Heart right ventricle (tissue), 16 donors: ENCODE measurements at regions not wholly inside any gene's neighbourhood (a gene's known extent, or its start where the extent isn't known, plus 50 kb on each side); places are given as distances from the start of the nearest gene placed in this dataset.
A peak's percentile ranks its signal among the peaks of the same experiment; 100 is the strongest.

Source experiments
- ATAC-seq, 8 donors: fragments of 200-7000 bp; cut with Tn5 transposase; one replicate each; pipeline ENCODE4 v1.9.1; 2020; ENCODE audit warnings: mild to moderate bottlenecking in 8 of 8, moderate library complexity in 8 of 8, moderate number of reproducible peaks in 1 of 8
- DNase-seq, 2 donors: peaks; one replicate each; pipeline ENCODE4 v3.0.0-alpha.2; 2020
- H3K27ac ChIP-seq, 10 donors: fragments of 200-600 bp; sonication (generic) in 2 of 10; one replicate each; pipeline versions ENCODE4 v1.5.0 to v1.8.0; 2020 to 2022; ENCODE audit warnings: mild to moderate bottlenecking in 3 of 10
- H3K27me3 ChIP-seq, 7 donors: fragments of 200-600 bp; one replicate each; pipeline ENCODE4 v1.8.0; 2021 to 2022; ENCODE audit warnings: mild to moderate bottlenecking in 2 of 7
- H3K36me3 ChIP-seq, 9 donors: fragments of 200-600 bp; sonication (generic) in 1 of 9; one replicate each; pipeline versions ENCODE4 v1.5.0 to v1.8.0; 2020 to 2022; ENCODE audit warnings: mild to moderate bottlenecking in 2 of 9
- H3K4me1 ChIP-seq, 9 donors: fragments of 200-600 bp; sonication (generic) in 1 of 9; one replicate each; pipeline versions ENCODE4 v1.5.0 to v1.8.0; 2020 to 2022; ENCODE audit warnings: mild to moderate bottlenecking in 4 of 9
- H3K4me3 ChIP-seq, 10 donors: fragments of 200-600 bp; sonication (generic) in 2 of 10; one replicate each; pipeline versions ENCODE4 v1.5.0 to v1.8.0; 2020 to 2022; ENCODE audit warnings: mild to moderate bottlenecking in 7 of 10, moderate library complexity in 2 of 10
- H3K9me3 ChIP-seq, 11 donors: fragments of 200-600 bp in 10 of 11; sonication (generic) in 2 of 11; one replicate each; pipeline versions ENCODE4 v1.5.0 to v1.8.0; 2013 to 2022; ENCODE audit warnings: mild to moderate bottlenecking in 2 of 11, control low read depth in 1 of 11, moderate library complexity in 1 of 11
- WGBS, 2 donors: extraction: QIAGEN DNeasy Blood & Tissue Kit; methylation state at CpG; one replicate each; pipeline ENCODE4 v1.1.7; 2013; ENCODE audit warnings: inconsistent platforms in 1 of 2; 5-methylcytosine and 5-hydroxymethylcytosine counted together
- intact Hi-C, 10 donors: fragments of 100-400 bp; cut with DNase I; formaldehyde crosslinking; loops; one replicate each; pipeline versions ENCODE4 v1.11.1 to v1.14.2; 2022
- TF ChIP-seq, protein P1 (sequence below), 9 donors: fragments of 200-600 bp; sonication (generic) in 2 of 9; IDR thresholded peaks; one replicate each; pipeline versions ENCODE4 v1.5.0 to v1.8.0; 2021 to 2022; ENCODE audit warnings: antibody characterized with exemption in 9 of 9, mild to moderate bottlenecking in 5 of 9, moderate library complexity in 1 of 9
- donor health status: Arrhythmogenic right ventricular cardiomyopathy.
- donor health status: ischemic (EF 13 %, LVEDD 7.1; RV severe dilation, severe dysfunction).
- donor health status: healthy with polysubstance abuse.
- donor health status: DM: no; HTN: yes; CAD: no.
- donor health status: DM: no; HTN: no; CAD: no.
- donor health status: ischemic (EF 25% LVEDD 6.9; RV normal size, moderate dysfunction).
- donor health status: ischemic (EF 25% LVEDD 5.7; RV mildly dilated, moderate dysfunction).
- donor health status: healthy.
- donor health status: DM: yes; HTN: yes; CAD: no.
- donor health status: Ischemic cardiomyopathy.
- donor health status: ischemic (EF 35%, LVEDD 5.7; RV mildly dilated, moderate dysfunction).
- donor health status: nonischemic (EF 11% LVEDD 7.7; RV severe dilation, severe dysfunction).
- donor health status: DM: yes; HTN: yes; CAD: no.
- donor health status: PGD.
- donor health status: ischemic (EF 29% LVEDD 5.4; RV normal size, mild dysfunction).
- donor health status: nonischemic (EF 23%, LVEDD 6.1; RV moderate dilation, normal function).

DNA sequence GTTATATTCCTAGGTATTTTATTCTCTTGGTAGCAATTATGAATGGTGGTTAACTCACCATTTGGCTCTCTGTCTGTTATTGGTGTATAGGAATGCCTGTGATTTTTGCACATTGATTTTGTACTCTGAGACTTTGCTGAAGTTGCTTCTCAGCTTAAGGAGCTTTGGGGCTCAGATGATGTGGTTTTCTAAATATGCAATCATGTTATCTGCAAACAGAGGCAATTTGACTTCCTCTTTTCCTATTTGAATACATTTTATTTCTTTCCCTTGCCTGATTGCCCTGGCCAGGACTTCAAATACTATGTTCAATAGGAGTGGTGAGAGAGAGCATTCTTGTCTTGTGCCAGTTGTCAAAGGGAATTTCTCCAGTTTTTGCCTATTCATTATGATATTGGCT is 310.9 kb upstream of the RBMY1B start:
- no peak for ATAC-seq
- TF ChIP-seq, protein P1, sequence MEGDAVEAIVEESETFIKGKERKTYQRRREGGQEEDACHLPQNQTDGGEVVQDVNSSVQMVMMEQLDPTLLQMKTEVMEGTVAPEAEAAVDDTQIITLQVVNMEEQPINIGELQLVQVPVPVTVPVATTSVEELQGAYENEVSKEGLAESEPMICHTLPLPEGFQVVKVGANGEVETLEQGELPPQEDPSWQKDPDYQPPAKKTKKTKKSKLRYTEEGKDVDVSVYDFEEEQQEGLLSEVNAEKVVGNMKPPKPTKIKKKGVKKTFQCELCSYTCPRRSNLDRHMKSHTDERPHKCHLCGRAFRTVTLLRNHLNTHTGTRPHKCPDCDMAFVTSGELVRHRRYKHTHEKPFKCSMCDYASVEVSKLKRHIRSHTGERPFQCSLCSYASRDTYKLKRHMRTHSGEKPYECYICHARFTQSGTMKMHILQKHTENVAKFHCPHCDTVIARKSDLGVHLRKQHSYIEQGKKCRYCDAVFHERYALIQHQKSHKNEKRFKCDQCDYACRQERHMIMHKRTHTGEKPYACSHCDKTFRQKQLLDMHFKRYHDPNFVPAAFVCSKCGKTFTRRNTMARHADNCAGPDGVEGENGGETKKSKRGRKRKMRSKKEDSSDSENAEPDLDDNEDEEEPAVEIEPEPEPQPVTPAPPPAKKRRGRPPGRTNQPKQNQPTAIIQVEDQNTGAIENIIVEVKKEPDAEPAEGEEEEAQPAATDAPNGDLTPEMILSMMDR (IDR thresholded peaks at IDR 0.05): no peak

GRCh38 chrY:21227849-21228248 is 283.3 kb upstream of the RBMY1B start:
- no peak for DNase-seq
- Histone ChIP-seq H3K9me3 (peaks cover 0 to 3% (median 0%) of the 10 kb centered on the region in 11 donors), H3K27me3 (no peaks in the 10 kb centered on the region), H3K36me3 (no peaks in the 10 kb centered on the region), H3K27ac (no peak overlapping the region), H3K4me1 (no peaks in the 10 kb centered on the region), H3K4me3 (no peak overlapping the region)
- ATAC-seq: no peak
- intact Hi-C loops: no loop called here
- TF ChIP-seq, protein P1 (IDR thresholded peaks at IDR 0.05): no peak
- 61 to 70% methylated on average over 3 of the region's 3 CpGs for whole genome bisulfite sequencing, 2 donors

More for the DNA sequence above, 310.9 kb upstream of the RBMY1B start:
- no peaks in the 10 kb centered on the region for H3K36me3 ChIP-seq
- no peak overlapping the region for H3K4me3 ChIP-seq
- no peak overlapping the region for H3K27ac ChIP-seq
- intact Hi-C loops: no loop called here
- H3K27me3 ChIP-seq: no peaks in the 10 kb centered on the region
- no peaks in the 10 kb centered on the region for H3K9me3 ChIP-seq
- no peak for DNase-seq
- H3K4me1 ChIP-seq: no peaks in the 10 kb centered on the region

GRCh38 chrY:21240221-21240620 is 270.9 kb upstream of the RBMY1B start:
- WGBS, 2 donors: 25 to 26% methylated on average over 4 of the region's 4 CpGs
- H3K4me1 ChIP-seq: no peaks in the 10 kb centered on the region
- H3K27me3 ChIP-seq: no peaks in the 10 kb centered on the region
- no peak overlapping the region for H3K27ac ChIP-seq
- TF ChIP-seq, protein P1 (IDR thresholded peaks at IDR 0.05): no peak
- ATAC-seq: peak in 2 of 8 donors; percentile 49 to 69
- no peaks in the 10 kb centered on the region for H3K36me3 ChIP-seq
- intact Hi-C loops: no loop called here
- H3K4me3 ChIP-seq: no peak overlapping the region
- no peak for DNase-seq
- no peaks in the 10 kb centered on the region for H3K9me3 ChIP-seq

DNA sequence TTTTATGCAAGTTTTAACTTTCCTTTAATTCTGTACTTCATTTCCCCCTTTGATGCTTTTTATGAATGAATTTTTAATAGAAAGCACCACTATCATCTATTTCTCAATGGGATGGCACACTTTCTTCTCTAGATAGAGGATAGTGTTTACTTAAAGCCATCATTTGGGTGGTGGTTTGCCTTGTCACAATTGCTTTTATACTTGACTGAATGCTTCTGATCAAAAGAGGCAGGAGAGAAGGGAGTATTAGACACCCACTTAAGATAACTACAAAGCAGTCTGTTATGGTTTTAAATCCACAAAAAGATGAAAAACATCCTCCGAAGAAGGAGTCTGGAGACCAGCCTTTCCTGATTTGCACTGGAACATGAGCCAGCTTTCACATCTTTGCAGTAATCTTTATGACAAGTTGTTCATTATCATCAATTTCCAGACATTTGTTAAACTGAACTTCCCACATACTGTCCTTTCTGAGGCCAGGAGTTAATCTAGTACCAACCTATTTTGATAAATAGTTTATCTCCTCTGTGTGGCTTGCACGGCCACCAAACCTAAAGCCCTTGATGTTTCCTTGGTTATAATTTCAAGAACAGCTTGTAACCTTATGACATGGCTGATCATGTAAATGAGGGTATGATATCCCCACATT is 270.4 kb upstream of the RBMY1B start:
- no peaks in the 10 kb centered on the region for H3K4me1 ChIP-seq
- TF ChIP-seq, protein P1 (IDR thresholded peaks at IDR 0.05): no peak
- no peak overlapping the region for H3K27ac ChIP-seq
- no peak overlapping the region for H3K4me3 ChIP-seq
- H3K27me3 ChIP-seq: no peaks in the 10 kb centered on the region
- 60 to 70% methylated on average over 2 of the region's 2 CpGs for WGBS, 2 donors
- intact Hi-C loops: no loop called here
- ATAC-seq (no peak), DNase-seq (no peak)
- no peaks in the 10 kb centered on the region for H3K36me3 ChIP-seq
- no peaks in the 10 kb centered on the region for H3K9me3 ChIP-seq
